HG03432 (cell line): ENCODE measurements at regions not wholly inside any gene's neighbourhood (a gene's known extent, or its start where the extent isn't known, plus 50 kb on each side); places are given as distances from the start of the nearest gene placed in this dataset.
"Not testable (repeated sequence)": the region's sequence is repeated elsewhere in the genome, so short reads cannot be mapped to it uniquely, and the experiment has no call there.

Experiments
- ATAC-seq: cut with Tn5 transposase; IDR thresholded peaks from one replicate; pipeline ENCODE4 v1.9.1; 2021; ENCODE audit warnings: mild to moderate bottlenecking, moderate library complexity; ENCODE audit not compliant: unreplicated experiment

- not testable (repeated sequence) for ATAC-seq
These were observed 318.5 kb upstream of the SETBP1 start for GRCh38 chr18:44362213-44362612.

DNA sequence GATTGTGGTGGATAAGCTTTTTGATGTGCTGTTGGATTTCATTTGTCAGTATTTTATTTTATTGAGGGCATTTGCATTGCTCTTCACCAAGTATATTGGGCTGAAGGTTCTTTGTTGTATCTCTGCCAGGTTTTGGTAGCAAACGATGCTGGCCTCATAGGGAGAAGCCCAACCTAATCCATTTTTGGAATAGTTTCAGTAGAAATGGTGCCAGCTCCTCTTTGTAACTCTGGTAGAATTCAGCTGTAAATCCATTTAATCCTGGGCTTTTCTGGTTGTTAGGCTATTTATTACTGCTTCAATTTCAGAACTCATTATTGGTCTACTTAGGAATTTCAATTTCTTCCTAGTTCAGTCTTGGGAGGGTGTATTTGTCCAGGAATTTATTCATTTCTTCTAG, 309.8 kb upstream of the SETBP1 start:
- ATAC-seq = no peak

GRCh38 chr18:44374966-44375365, 305.7 kb upstream of the SETBP1 start:
- ATAC-seq = no peak

DNA sequence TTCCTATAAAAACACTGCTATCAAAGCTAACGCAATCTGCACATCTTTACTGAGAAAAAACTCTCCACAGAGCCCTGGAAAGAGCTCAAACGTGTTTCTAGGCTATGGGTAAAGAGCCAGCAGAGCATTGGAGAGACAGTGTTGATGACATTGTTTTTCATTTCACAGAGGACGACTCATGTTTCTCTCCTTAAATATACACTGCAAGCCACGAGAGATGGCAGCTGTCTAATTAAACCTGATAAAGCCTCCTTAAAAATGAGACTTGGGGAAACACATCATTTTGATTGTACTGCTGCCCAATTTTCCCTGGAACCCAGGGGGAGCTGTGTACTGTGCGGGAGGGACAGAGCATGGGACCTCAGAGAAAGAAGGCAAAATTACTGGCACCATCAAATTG, 294.3 kb upstream of the SETBP1 start:
- no peak for ATAC-seq

- no peak for ATAC-seq
These were observed 292.4 kb upstream of the SETBP1 start for GRCh38 chr18:44388329-44388728.

GRCh38 chr18:44392933-44393332, 287.8 kb upstream of the SETBP1 start:
- no peak for ATAC-seq

- ATAC-seq = no peak
These were observed 287.3 kb upstream of the SETBP1 start for GRCh38 chr18:44393406-44393805.

DNA sequence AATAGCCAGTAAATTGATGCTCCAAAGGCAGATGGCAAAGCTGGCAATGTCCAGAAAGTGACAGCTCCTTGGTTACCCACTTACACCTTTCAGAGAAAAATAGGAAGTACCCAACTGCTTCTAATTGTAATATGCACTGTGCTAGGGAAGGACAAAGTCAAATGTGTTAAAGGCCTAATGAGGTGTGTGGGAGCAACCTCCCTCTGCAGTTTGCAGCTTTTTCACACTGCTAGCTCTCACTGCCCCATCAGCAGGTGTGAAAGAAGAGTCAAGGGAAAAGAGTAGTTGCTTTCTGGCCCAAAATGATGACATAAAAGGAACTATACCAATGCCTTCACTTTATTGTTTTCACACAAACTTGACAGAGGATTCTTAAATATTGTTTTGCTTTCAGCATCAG, 284.1 kb upstream of the SETBP1 start:
- ATAC-seq = no peak

DNA sequence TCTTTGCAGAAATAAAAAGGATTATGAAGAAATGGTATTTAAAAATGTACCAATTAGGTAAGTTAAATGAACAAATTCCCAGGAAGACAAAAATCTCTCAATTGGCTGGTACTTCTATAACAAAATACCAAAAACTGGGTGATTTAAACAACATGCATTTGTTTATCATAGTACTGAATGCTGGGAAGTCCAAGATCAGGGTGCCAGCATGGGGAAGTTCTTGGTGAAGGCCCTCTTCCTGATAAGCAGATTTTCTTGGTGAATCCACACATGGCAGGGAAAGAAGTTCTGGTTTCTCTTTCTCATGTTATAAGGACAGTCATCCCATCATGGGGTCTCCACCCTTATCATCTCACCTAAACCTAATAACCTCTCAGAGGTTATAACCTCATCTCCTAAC, 271.6 kb upstream of the SETBP1 start:
- ATAC-seq = no peak

DNA sequence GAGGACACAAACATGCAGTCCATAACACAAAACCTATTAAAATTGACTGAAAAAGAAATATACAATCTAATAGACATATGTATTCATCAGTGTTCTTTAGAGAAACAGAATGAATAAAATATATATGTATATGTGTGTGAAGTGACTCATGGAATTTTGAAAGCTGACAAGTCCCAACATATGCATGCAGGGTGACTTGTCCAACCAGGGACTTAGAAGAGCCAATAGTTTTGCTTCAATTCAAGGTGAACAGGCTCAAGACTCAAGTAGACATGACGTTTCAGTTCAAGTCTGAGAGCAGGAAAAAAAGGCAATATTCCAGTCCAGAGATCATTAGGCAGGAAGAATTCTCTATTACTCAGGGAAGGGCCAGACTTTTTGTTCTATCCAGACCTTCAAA, 271.2 kb upstream of the SETBP1 start:
- ATAC-seq = no peak

- no peak for ATAC-seq
These were observed 269.9 kb upstream of the SETBP1 start for GRCh38 chr18:44410740-44411139.

DNA sequence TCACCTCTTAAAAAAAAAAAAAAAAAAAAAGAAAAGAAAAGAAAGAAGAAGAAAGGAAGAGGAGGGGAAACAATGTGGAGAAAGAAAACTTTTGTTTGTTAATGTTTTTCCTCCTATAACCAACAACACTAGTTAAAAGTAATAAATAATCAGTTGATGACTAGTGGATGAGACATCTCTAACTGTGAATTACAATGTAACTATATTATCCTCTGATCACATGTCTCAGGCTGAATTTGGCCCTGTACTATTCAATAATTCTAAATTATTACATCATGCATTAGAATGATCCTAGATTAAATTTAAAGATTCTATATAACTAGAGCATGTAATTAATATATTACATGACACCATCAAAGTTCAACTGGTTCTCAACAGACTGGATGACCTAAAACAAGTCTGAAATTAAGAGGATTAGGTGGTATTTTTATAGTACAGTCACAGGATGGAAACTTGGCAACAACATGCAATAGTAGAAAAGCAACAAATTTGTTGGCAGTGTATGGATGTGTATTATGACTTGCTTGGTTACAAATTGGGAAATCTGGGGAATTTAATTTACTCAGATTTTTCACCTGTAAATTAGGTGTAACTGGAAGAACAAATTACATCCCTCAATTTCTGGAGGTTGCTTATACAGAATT, 269.3 kb upstream of the SETBP1 start:
- no peak for ATAC-seq

DNA sequence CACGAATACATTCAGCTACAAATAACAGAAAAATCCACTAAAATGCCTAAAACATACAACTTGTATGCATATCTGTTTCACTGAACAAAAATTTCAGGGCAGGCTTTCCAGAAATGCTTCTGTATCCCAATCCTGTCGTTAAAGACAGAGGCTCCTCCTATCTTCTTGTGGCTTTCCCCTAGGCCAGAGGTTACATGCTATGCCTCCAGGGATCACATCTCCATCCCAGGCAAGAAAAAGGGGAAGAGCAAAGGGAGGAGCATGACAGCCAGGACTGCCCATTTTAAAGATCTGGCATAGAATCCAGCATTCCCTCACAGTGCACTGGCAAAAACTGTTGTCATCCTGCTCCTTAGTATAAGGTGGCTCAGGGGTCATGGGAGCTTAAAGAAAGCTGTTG, 268.7 kb upstream of the SETBP1 start:
- ATAC-seq = no peak

GRCh38 chr18:44423814-44424644, 256.7 kb upstream of the SETBP1 start:
- ATAC-seq = no peak

DNA sequence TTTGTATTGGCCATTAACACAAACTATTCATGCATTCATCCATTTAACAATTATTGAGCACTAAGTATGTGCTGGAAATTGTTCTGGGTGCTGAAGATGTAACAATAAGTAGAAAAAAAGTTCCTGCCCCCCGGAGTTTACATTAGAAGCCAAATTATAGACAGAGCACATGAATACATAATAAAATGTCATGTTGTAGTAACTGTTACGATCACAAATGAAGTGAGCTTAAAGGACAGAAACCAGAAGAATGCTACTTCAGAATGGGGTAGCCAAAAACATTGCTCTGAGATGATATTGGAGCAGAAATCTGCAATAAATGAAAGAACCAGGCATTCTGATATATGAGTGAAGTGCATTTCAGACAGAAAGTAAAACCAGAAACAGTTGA, 256.0 kb upstream of the SETBP1 start:
- ATAC-seq = no peak

GRCh38 chr18:44425161-44425560, 255.5 kb upstream of the SETBP1 start:
- no peak for ATAC-seq

GRCh38 chr18:44437603-44438002, 243.1 kb upstream of the SETBP1 start:
- no peak for ATAC-seq

DNA sequence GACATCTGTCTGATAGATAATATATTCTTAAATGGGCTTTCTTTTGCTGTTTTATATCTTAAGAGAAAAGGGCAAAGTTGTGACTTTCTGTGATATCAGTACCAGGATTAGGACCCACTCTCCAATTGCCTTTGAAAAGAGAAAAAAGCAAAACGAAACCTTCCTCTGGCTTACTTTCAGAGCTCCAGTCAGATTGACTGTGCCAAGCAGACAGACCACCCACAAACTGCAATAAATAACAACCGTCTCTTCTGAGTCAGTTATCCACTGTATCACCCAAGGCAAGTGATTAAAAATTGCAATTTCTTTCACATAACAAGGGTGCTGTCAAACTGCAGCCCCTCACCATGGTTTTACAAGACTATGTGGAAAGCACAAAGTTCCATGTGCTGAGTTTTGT, 230.5 kb upstream of the SETBP1 start:
- no peak for ATAC-seq

DNA sequence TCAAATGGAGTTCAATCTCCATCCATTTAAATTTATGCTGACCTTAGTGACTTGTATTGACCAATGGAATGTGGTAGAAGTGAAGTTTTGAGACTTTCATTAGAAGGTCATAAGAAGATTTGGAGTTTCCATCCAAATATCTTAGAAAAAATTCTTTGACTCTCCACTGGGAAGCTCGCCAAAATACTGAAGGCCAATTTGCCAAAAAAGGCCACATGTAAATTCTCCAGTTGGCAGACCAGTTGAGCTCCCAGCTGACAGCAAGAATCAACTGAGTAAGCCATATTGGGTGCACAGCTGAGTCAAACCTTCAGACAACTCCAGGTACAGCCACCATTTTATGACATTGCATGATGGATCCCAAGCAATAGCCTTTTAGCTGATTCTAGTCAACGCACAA, 228.3 kb upstream of the SETBP1 start:
- no peak for ATAC-seq

GRCh38 chr18:44453505-44453904, 227.2 kb upstream of the SETBP1 start:
- ATAC-seq = no peak

DNA sequence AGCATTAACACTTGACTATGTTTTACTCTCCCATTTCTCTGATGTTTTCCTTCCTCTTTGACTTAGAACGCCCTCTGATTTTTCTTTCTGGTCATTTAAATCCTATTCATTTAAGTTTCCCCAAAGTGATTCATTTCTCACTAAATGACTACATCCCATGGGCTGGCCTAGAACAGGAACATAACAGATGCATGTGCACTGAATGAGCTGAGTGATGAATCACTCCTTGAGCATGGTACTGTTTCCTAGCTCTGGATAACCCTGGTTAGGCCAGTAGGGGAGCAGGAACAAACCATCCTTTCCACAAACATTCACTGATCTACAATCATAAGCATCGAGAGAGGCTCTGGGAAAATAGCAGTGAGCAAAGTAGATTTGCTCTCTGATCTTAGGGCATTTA, 221.9 kb upstream of the SETBP1 start:
- ATAC-seq = no peak

DNA sequence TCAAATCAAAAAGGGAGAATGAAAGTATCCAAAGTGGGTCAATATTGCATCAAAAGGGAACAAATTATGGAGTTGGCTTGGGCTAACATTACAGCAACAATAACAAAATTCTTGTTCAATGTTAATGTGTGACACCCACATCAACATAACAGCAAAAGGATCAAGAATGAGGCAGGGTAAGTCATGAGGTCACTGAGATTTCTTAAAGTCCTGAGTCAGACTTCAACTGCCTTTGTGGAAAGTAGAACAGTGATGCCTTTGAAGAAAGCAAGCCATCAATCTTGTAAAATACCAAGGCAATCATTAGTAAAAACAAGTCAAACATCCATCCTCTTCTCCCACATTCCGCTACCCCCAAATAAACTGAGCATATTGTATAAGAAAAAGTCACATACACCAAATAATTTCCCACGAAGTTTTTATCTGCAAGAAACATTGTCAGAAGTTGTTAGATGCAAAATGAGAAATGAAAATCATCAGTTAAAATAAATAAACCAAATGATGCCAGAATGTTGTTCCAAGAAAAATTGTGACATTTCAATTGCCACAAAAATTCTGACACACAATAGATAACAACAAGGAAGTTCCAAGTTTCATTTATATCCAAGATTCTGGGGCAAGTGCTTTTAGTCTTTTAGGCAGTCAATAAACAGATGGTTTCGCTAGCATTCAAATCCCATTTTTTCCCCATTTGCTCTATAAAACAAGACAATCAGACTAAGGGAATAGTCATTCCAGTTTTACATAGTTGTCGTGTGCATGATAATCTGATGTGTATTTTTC, 216.1 kb upstream of the SETBP1 start:
- no peak for ATAC-seq
